ENCODE measurements at regions not wholly inside any gene's neighbourhood (a gene's known extent, or its start where the extent isn't known, plus 50 kb on each side); places are given as distances from the start of the nearest gene placed in this dataset.

DNA sequence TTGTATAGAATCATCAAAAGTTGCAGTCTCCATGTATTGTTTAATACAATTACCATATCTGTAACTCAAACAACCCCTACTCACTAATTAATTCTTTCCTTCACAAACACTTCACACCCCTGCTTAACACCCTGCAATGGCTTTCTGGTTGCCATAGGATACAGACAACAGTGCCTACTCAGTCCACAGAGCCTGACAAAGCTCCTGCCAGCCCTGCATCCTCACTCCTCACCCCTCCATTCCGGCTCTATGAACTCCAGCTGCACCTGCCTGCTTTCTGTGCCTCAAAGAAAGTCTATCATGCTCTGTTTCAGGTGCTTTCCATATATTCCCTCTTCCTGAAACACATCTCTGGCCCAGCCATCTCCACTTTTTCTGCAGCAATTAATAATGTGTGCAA is 253.4 kb downstream of the HACE1 start:
- H3K4me3 ChIP-seq = no peak overlapping the region
- no peaks in the 10 kb centered on the region for H4K20me1 ChIP-seq (ENCODE audit: control insufficient read depth, insufficient read depth)
- BruUV-seq (replicated peaks) = no TSS peak
- in situ Hi-C loops (cut with MboI) = no loop called here
- no peaks in the 10 kb centered on the region for H3K79me2 ChIP-seq (ENCODE audit: control insufficient read depth, insufficient read depth, low read length)
- no peaks in the 10 kb centered on the region for H3K4me1 ChIP-seq (ENCODE audit: control insufficient read depth, insufficient read depth, low read length)
- SMC1A ChIA-PET (ENCODE audit: uncharacterized antibody, unreplicated experiment) = no interaction called here
- CTCF ChIA-PET = interaction anchor here (1.2 kb wide), 1 partner anchor 46 kb away, joined by 3 read pairs; no protein-coding TSS in a partner anchor
- RAD21 ChIA-PET (ENCODE audit: unreplicated experiment) = no interaction called here
- no peak overlapping the region for H2AFZ ChIP-seq (ENCODE audit: control insufficient read depth, low read depth, low read length)
- no peaks in the 10 kb centered on the region for H3K9me3 ChIP-seq (replicated peaks; ENCODE audit: control insufficient read depth, insufficient read depth, low read length)
- no peak overlapping the region for H3K27ac ChIP-seq (ENCODE audit: control insufficient read depth, insufficient read depth)
- POLR2A ChIA-PET = no interaction called here
- no peak for DNase-seq (ENCODE audit: low read depth, low spot score)
- no peaks in the 10 kb centered on the region for H3K27me3 ChIP-seq (replicated peaks in 1 of 2; ENCODE audit: control insufficient read depth in 2 of 2, insufficient read depth in 2 of 2, low read length in 1 of 2)
- no peak overlapping the region for H3K4me2 ChIP-seq (ENCODE audit: control insufficient read depth, insufficient read depth)
- no peak for FAIRE-seq
- intact Hi-C loops (cut with micrococcal nuclease; ENCODE audit: unreplicated experiment) = no loop called here
- no peaks in the 10 kb centered on the region for H3K36me3 ChIP-seq (ENCODE audit: control insufficient read depth in 2 of 2, insufficient read depth in 2 of 2, low read length in 1 of 2)
- 8% methylated on average over 1 of the region's 1 CpG for WGBS (ENCODE audit: insufficient coverage, insufficient replicate concordance, low lambda C conversion rate, missing lambda C conversion rate)
- H3K9ac ChIP-seq (ENCODE audit: control insufficient read depth, insufficient read depth, low read length) = no peak overlapping the region
- ATAC-seq = peak; percentile 26; the same call in 1 of the 3 replicates
- TF ChIP-seq, protein P1, sequence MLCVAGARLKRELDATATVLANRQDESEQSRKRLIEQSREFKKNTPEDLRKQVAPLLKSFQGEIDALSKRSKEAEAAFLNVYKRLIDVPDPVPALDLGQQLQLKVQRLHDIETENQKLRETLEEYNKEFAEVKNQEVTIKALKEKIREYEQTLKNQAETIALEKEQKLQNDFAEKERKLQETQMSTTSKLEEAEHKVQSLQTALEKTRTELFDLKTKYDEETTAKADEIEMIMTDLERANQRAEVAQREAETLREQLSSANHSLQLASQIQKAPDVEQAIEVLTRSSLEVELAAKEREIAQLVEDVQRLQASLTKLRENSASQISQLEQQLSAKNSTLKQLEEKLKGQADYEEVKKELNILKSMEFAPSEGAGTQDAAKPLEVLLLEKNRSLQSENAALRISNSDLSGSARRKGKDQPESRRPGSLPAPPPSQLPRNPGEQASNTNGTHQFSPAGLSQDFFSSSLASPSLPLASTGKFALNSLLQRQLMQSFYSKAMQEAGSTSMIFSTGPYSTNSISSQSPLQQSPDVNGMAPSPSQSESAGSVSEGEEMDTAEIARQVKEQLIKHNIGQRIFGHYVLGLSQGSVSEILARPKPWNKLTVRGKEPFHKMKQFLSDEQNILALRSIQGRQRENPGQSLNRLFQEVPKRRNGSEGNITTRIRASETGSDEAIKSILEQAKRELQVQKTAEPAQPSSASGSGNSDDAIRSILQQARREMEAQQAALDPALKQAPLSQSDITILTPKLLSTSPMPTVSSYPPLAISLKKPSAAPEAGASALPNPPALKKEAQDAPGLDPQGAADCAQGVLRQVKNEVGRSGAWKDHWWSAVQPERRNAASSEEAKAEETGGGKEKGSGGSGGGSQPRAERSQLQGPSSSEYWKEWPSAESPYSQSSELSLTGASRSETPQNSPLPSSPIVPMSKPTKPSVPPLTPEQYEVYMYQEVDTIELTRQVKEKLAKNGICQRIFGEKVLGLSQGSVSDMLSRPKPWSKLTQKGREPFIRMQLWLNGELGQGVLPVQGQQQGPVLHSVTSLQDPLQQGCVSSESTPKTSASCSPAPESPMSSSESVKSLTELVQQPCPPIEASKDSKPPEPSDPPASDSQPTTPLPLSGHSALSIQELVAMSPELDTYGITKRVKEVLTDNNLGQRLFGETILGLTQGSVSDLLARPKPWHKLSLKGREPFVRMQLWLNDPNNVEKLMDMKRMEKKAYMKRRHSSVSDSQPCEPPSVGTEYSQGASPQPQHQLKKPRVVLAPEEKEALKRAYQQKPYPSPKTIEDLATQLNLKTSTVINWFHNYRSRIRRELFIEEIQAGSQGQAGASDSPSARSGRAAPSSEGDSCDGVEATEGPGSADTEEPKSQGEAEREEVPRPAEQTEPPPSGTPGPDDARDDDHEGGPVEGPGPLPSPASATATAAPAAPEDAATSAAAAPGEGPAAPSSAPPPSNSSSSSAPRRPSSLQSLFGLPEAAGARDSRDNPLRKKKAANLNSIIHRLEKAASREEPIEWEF (IDR thresholded peaks at IDR 0.05; ENCODE audit: insufficient replicate concordance, low read depth, low read length) = no peak
- TF ChIP-seq, protein P2, sequence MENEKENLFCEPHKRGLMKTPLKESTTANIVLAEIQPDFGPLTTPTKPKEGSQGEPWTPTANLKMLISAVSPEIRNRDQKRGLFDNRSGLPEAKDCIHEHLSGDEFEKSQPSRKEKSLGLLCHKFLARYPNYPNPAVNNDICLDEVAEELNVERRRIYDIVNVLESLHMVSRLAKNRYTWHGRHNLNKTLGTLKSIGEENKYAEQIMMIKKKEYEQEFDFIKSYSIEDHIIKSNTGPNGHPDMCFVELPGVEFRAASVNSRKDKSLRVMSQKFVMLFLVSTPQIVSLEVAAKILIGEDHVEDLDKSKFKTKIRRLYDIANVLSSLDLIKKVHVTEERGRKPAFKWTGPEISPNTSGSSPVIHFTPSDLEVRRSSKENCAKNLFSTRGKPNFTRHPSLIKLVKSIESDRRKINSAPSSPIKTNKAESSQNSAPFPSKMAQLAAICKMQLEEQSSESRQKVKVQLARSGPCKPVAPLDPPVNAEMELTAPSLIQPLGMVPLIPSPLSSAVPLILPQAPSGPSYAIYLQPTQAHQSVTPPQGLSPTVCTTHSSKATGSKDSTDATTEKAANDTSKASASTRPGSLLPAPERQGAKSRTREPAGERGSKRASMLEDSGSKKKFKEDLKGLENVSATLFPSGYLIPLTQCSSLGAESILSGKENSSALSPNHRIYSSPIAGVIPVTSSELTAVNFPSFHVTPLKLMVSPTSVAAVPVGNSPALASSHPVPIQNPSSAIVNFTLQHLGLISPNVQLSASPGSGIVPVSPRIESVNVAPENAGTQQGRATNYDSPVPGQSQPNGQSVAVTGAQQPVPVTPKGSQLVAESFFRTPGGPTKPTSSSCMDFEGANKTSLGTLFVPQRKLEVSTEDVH (IDR thresholded peaks at IDR 0.05; ENCODE audit: low read depth, partially characterized antibody) = no peak
- TF ChIP-seq CHD1 (IDR thresholded peaks at IDR 0.05; ENCODE audit: low read depth, low read length) (no peak), CBX3 (IDR thresholded peaks at IDR 0.05; ENCODE audit: borderline replicate concordance, low read depth) (no peak), IKZF1 (conservative IDR thresholded peaks at IDR 0.05) (no peak), BHLHE40 (IDR thresholded peaks at IDR 0.05; ENCODE audit: borderline replicate concordance in 1 of 2, low read depth in 2 of 2, low read length in 1 of 2) (no peak), NRF1 (conservative IDR thresholded peaks at IDR 0.05; ENCODE audit: low read depth, low read length) (no peak), ETV6 (conservative IDR thresholded peaks at IDR 0.05 in 1 of 2, IDR thresholded peaks at IDR 0.05 in 1 of 2; ENCODE audit: borderline replicate concordance in 1 of 2, low read depth in 1 of 2) (no peak)
- TF ChIP-seq, protein P3, sequence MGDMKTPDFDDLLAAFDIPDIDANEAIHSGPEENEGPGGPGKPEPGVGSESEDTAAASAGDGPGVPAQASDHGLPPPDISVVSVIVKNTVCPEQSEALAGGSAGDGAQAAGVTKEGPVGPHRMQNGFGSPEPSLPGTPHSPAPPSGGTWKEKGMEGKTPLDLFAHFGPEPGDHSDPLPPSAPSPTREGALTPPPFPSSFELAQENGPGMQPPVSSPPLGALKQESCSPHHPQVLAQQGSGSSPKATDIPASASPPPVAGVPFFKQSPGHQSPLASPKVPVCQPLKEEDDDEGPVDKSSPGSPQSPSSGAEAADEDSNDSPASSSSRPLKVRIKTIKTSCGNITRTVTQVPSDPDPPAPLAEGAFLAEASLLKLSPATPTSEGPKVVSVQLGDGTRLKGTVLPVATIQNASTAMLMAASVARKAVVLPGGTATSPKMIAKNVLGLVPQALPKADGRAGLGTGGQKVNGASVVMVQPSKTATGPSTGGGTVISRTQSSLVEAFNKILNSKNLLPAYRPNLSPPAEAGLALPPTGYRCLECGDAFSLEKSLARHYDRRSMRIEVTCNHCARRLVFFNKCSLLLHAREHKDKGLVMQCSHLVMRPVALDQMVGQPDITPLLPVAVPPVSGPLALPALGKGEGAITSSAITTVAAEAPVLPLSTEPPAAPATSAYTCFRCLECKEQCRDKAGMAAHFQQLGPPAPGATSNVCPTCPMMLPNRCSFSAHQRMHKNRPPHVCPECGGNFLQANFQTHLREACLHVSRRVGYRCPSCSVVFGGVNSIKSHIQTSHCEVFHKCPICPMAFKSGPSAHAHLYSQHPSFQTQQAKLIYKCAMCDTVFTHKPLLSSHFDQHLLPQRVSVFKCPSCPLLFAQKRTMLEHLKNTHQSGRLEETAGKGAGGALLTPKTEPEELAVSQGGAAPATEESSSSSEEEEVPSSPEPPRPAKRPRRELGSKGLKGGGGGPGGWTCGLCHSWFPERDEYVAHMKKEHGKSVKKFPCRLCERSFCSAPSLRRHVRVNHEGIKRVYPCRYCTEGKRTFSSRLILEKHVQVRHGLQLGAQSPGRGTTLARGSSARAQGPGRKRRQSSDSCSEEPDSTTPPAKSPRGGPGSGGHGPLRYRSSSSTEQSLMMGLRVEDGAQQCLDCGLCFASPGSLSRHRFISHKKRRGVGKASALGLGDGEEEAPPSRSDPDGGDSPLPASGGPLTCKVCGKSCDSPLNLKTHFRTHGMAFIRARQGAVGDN (IDR thresholded peaks at IDR 0.05) = no peak
- TF ChIP-seq, protein P4, sequence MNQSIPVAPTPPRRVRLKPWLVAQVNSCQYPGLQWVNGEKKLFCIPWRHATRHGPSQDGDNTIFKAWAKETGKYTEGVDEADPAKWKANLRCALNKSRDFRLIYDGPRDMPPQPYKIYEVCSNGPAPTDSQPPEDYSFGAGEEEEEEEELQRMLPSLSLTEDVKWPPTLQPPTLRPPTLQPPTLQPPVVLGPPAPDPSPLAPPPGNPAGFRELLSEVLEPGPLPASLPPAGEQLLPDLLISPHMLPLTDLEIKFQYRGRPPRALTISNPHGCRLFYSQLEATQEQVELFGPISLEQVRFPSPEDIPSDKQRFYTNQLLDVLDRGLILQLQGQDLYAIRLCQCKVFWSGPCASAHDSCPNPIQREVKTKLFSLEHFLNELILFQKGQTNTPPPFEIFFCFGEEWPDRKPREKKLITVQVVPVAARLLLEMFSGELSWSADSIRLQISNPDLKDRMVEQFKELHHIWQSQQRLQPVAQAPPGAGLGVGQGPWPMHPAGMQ (IDR thresholded peaks at IDR 0.05; ENCODE audit: borderline replicate concordance) = no peak
